Ectodermal cell (in vitro differentiated cells): ENCODE measurements at regions not wholly inside any gene's neighbourhood (a gene's known extent, or its start where the extent isn't known, plus 50 kb on each side); places are given as distances from the start of the nearest gene placed in this dataset.

Experiments
- H3K27ac ChIP-seq: 2 replicates; pipeline ENCODE4 v1.7.0; 2013; ENCODE audit warnings: mild to moderate bottlenecking, low read depth, low read length; ENCODE audit not compliant: insufficient read depth, poor library complexity, severe bottlenecking
- H3K27me3 ChIP-seq: 2 replicates; pipeline ENCODE4 v1.7.0; 2013; ENCODE audit warnings: mild to moderate bottlenecking, low read length; ENCODE audit not compliant: insufficient read depth, control insufficient read depth, poor library complexity, severe bottlenecking
- H3K36me3 ChIP-seq: one replicate; pipeline ENCODE4 v1.7.0; 2013; ENCODE audit warnings: low read length; ENCODE audit not compliant: control insufficient read depth, insufficient read depth
- H3K4me1 ChIP-seq: one replicate; pipeline ENCODE4 v1.7.0; 2013; ENCODE audit warnings: low read length; ENCODE audit not compliant: control insufficient read depth, insufficient read depth
- H3K4me3 ChIP-seq: 2 replicates; pipeline ENCODE4 v1.7.0; 2013; ENCODE audit warnings: low read depth, low read length, control low read depth; ENCODE audit not compliant: insufficient read depth
- H3K9me3 ChIP-seq: 2 replicates; pipeline ENCODE4 v1.7.0; 2013; ENCODE audit warnings: mild to moderate bottlenecking, low read length, moderate library complexity; ENCODE audit not compliant: control insufficient read depth
- WGBS, 2 experiments: methylation state at CpG; one replicate each; pipeline ENCODE4 v1.1.7; 2013; ENCODE audit warnings: missing lambda C conversion rate in 2 of 2; 5-methylcytosine and 5-hydroxymethylcytosine counted together

DNA sequence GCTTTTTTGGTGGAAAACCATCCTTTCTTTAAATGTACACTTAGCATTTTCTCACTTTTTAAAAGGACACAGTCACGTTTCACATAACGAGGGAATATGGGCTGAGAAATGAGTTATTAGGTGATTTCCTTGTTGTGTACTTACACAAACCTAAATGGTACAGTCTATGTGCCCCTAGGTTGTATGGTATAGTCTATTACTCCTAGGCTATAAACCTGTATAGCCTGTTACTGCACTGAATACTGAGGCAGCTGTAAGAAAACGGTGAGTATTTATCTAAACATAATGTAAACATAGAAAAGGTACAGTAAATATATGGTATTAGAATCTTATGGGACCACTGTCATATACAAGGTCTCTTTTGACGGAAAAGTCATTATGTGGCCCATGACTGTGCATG is 913.5 kb upstream of the GHITM start:
- no peak overlapping the region for H3K4me3 ChIP-seq
- H3K27me3 ChIP-seq: no peaks in the 10 kb centered on the region
- no peaks in the 10 kb centered on the region for H3K4me1 ChIP-seq
- H3K9me3 ChIP-seq: no peaks in the 10 kb centered on the region
- 93 to 100% methylated on average over 2 to 3 of the region's 4 CpGs for WGBS, 2 experiments
- no peaks in the 10 kb centered on the region for H3K36me3 ChIP-seq
- H3K27ac ChIP-seq: no peak overlapping the region

DNA sequence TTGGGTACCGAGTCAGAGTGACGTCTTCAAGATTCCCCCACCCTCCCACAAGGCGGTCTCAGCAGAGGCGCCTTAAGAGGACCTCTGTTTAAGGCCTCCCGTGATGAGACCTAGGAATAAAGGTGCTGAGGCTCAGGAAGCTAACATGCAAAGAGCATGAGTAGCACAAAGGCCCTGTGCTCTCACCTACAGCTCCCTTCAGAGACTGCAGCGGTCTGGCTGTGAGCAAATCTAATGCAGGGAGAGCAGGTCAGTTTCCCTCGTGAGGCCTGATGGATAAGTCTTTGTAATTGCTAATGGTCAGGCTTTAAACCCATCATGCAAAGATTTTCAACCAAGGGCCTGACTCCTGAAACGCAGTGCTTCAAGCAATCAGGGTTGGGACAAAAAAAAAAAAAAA is 909.3 kb upstream of the GHITM start:
- H3K36me3 ChIP-seq: no peaks in the 10 kb centered on the region
- no peaks in the 10 kb centered on the region for H3K4me1 ChIP-seq
- H3K9me3 ChIP-seq: no peaks in the 10 kb centered on the region
- 72 to 76% methylated on average over 7 to 8 of the region's 8 CpGs for WGBS, 2 experiments
- no peaks in the 10 kb centered on the region for H3K27me3 ChIP-seq
- H3K4me3 ChIP-seq: no peak overlapping the region
- no peak overlapping the region for H3K27ac ChIP-seq

DNA sequence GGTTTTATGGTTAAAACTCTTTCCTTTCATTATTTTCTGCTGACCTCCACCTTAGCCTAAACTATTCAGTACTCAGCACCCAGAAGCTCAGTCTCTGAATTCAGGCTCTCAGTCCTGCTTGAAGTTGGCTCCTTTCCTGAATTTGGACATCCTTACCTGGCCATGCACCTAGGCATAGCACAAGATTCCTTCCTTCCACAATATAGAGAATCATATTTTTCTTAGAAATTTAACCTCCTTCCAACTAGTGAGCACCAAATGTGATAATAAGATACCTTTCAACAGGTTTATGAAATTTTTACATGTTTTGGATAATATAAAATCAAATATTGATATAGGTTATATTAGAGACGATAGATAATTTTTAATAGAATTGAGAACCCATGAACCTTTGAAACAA is 905.6 kb upstream of the GHITM start:
- Histone ChIP-seq H3K9me3 (no peaks in the 10 kb centered on the region), H3K4me1 (no peaks in the 10 kb centered on the region), H3K36me3 (no peaks in the 10 kb centered on the region), H3K27me3 (no peaks in the 10 kb centered on the region), H3K27ac (no peak overlapping the region), H3K4me3 (no peak overlapping the region)
- WGBS, 2 experiments: no CpG with 5 or more reads among the region's 1 CpG

DNA sequence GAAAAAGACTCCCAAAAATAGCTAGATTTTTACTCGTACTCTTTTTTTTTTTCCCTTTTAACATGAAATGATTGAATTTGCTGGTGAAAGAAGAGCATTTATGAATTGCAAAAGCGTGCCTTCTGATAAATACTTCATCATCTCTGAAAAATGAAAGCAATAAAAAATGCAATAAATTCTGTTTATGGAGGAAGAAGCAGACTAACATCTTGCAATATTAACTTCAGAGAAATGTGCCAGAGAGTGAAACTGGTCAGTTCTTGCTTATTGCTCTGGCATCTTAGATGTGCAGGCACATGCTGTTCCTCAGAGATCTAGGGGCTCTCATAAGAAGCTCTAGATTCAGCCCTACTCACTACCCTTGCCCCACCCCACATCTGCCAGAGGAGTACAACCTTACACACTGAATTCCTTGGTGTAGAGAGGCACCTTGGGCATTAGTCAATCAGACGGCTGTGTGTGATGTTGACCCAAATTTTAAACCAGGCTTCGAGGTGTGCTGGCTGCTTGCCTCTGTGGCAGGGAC is 891.1 kb upstream of the GHITM start:
- H3K4me1 ChIP-seq: no peaks in the 10 kb centered on the region
- H3K36me3 ChIP-seq: no peaks in the 10 kb centered on the region
- peaks cover 1% of the 10 kb centered on the region for H3K9me3 ChIP-seq
- H3K27ac ChIP-seq: no peak overlapping the region
- 83 to 99% methylated on average over 3 to 4 of the region's 4 CpGs for WGBS, 2 experiments
- no peak overlapping the region for H3K4me3 ChIP-seq
- H3K27me3 ChIP-seq: no peaks in the 10 kb centered on the region

DNA sequence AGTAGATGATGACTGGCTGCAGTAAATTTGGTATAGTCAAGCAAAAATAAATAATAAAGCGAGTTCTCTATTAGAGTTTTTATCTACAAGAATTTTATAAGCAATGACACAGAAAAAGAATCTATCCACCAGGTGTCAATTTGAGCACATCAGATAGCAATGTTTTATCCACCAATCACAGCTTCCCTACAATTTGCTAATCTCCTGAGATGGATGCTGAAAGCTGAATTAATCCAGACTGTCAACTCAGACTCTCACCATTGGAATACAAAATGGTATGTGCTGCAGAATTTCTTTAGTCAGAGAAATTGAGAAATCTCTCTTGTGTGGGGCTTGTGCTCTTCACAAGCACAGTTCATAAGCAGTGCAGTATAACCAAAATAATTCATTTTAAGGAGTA is 888.9 kb upstream of the GHITM start:
- H3K36me3 ChIP-seq: no peaks in the 10 kb centered on the region
- H3K27ac ChIP-seq: no peak overlapping the region
- WGBS, 2 experiments: 100% methylated on average over 1 of the region's 1 CpG; no CpG with 5 or more reads in 1 of the 2 experiments
- no peak overlapping the region for H3K4me3 ChIP-seq
- peaks cover 2% of the 10 kb centered on the region for H3K9me3 ChIP-seq
- no peaks in the 10 kb centered on the region for H3K4me1 ChIP-seq
- H3K27me3 ChIP-seq: no peaks in the 10 kb centered on the region

DNA sequence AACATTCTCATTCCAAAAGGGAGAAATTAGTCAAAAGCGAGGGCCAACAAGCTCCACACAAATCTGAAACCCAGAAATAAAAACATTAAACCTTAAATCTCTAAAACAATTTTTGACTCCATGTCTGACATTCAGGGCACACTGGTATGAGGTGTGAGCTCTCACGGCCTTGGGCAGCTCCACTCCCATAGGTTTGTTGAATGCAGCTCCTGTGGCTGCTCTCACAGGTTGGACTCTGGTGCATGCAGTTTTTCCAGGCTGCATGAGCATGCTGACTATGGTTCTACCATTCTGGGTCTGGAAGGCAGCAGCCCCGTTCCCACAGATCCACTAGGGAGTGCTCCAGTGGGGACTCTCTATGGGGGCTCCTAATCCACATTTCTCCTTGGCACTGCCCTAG is 887.1 kb upstream of the GHITM start:
- peaks cover 2% of the 10 kb centered on the region for H3K9me3 ChIP-seq
- no peak overlapping the region for H3K27ac ChIP-seq
- no peaks in the 10 kb centered on the region for H3K27me3 ChIP-seq
- WGBS, 2 experiments: 88 to 91% methylated on average over 3 of the region's 3 CpGs
- H3K4me1 ChIP-seq: no peaks in the 10 kb centered on the region
- H3K4me3 ChIP-seq: no peak overlapping the region
- H3K36me3 ChIP-seq: no peaks in the 10 kb centered on the region

DNA sequence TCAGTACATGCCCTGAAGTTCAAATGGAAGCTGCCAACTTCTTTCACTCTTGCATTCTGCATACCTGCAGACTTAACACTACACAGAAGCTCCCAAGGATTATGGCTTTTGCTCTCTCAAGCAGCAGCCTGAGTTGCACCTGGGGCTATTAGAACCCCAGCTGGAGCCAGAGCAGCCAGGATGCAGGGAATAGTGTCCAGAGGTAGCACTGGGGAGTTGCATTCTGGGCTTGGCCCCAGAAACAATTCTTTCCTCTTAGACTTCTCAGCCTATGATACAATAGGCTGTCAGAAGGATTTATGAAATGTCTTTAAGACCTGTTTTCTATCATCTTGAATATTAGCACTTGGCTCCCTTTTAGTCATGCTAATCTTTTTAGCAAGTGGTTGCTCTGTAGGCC is 886.7 kb upstream of the GHITM start:
- Histone ChIP-seq H3K9me3 (peaks cover 2% of the 10 kb centered on the region), H3K27me3 (no peaks in the 10 kb centered on the region), H3K4me1 (no peaks in the 10 kb centered on the region), H3K36me3 (no peaks in the 10 kb centered on the region), H3K27ac (no peak overlapping the region), H3K4me3 (no peak overlapping the region)

DNA sequence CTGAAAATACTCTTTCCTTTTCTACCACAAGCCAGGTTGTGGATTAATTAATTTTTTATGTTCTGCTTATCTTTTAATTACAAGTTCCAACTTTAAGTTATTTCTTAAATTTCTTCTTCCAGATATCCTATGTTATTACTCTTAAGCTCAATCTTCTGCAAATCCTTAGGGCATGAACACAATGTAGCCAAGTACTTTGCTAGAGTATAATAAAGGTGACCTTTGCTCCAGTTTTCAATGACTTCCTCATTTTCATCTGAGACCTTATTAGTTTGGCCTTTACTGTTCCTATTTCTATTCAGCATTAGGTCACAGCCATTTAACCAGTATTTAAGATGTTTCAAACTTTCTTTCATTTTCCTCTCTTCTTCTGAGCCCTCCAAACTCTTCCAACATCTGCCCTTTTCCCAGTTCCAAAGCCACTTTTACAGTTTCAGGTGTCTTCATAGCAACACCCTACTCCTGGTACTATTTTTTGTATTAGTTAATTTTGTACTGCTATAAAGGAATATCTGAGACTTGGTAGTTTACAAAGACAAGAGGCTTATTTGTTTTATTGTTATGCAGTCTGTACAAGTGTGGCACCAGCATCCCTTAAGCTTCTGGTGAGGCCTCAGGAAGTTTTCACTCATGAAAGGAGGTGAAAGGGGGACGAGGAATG is 886.2 kb upstream of the GHITM start:
- WGBS, 2 experiments: 89 to 95% methylated on average over 1 of the region's 1 CpG
- Histone ChIP-seq H3K9me3 (peaks cover 2% of the 10 kb centered on the region), H3K4me1 (no peaks in the 10 kb centered on the region), H3K27ac (no peak overlapping the region), H3K27me3 (no peaks in the 10 kb centered on the region), H3K36me3 (no peaks in the 10 kb centered on the region), H3K4me3 (no peak overlapping the region)

DNA sequence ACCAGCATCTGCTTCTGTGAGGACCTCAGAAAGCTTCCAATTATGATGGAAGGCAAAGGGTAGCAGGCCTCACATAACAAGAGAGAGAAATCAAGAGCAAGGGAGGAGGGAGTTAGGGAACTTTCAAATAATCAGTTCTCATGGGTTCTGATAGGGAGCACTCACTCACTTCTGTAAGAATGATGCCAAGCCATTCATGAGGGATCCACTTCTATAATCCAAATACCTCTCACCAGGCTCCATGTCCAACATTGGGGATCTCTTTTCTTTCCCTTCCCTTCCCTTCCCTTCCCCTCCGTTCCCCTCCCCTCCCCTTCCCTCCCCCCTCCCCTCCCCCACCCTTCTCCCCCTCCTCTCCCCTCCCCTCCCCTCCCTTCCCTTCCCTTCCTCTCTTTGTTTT is 884.6 kb upstream of the GHITM start:
- Histone ChIP-seq H3K4me3 (no peak overlapping the region), H3K27ac (no peak overlapping the region), H3K36me3 (no peaks in the 10 kb centered on the region), H3K4me1 (no peaks in the 10 kb centered on the region), H3K27me3 (no peaks in the 10 kb centered on the region), H3K9me3 (peaks cover 2% of the 10 kb centered on the region)
- no CpG with 5 or more reads among the region's 1 CpG for whole genome bisulfite sequencing, 2 experiments

DNA sequence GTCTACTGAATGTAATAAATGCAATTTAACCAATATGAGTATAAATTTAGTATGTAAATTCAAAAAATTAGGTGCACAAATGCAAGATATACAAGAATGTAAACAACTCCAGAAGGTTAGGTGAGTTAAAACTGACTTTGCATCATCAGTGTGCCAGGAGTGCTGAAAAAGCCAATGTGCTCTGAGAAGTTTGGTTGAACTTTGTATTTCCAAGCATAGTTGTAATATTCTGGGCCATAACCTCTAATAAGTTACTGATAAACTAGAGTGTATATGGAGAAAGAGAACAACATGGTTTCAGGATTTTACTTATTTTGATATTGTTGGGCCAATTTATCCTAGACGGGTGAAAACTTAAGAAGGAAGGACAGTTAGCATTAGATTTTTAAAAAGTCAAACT is 876.9 kb upstream of the GHITM start:
- Histone ChIP-seq H3K27me3 (no peaks in the 10 kb centered on the region), H3K27ac (no peak overlapping the region), H3K36me3 (no peaks in the 10 kb centered on the region), H3K9me3 (no peaks in the 10 kb centered on the region), H3K4me3 (no peak overlapping the region), H3K4me1 (no peaks in the 10 kb centered on the region)
- 64% methylated on average over 1 of the region's 1 CpG; no CpG with 5 or more reads in 1 of the 2 experiments for WGBS, 2 experiments
